Neural progenitor cell (in vitro differentiated cells): ENCODE measurements at regions not wholly inside any gene's neighbourhood (a gene's known extent, or its start where the extent isn't known, plus 50 kb on each side); places are given as distances from the start of the nearest gene placed in this dataset.

Source experiments
- DNase-seq: peaks from one replicate; pipeline ENCODE4 v3.0.0-alpha.2; 2016; ENCODE audit warnings: low spot score
- H2AFZ ChIP-seq: fragments of 200-600 bp; sonication (generic); replicated peaks from 2 replicates; pipeline ENCODE4 v1.6.1; 2016; ENCODE audit warnings: antibody characterized with exemption
- H3F3A ChIP-seq: fragments of 200-600 bp; sonication (generic); 2 replicates; pipeline ENCODE4 v1.6.1; 2016; ENCODE audit warnings: antibody characterized with exemption, low read depth
- H3K27ac ChIP-seq: fragments of 200-600 bp; sonication (generic); 2 replicates; pipeline ENCODE4 v1.5.1; 2016; ENCODE audit warnings: mild to moderate bottlenecking
- H3K27me3 ChIP-seq: fragments of 200-600 bp; sonication (generic); 2 replicates; pipeline ENCODE4 v1.6.1; 2016; ENCODE audit warnings: mild to moderate bottlenecking, moderate library complexity
- H3K36me3 ChIP-seq: fragments of 200-600 bp; sonication (generic); 2 replicates; pipeline ENCODE4 v1.5.1; 2016
- H3K4me1 ChIP-seq: fragments of 200-600 bp; sonication (generic); 2 replicates; pipeline ENCODE4 v1.6.1; 2016; ENCODE audit warnings: mixed run types
- H3K4me2 ChIP-seq: fragments of 200-600 bp; sonication (generic); 2 replicates; pipeline ENCODE4 v1.6.1; 2016
- H3K4me3 ChIP-seq: fragments of 200-600 bp; sonication (generic); 2 replicates; pipeline ENCODE4 v1.5.1; 2016
- H3K79me2 ChIP-seq: fragments of 200-600 bp; sonication (generic); 2 replicates; pipeline ENCODE4 v1.6.1; 2016; ENCODE audit warnings: low read depth
- H3K9ac ChIP-seq: fragments of 200-600 bp; sonication (generic); 2 replicates; pipeline ENCODE4 v1.6.1; 2016
- H3K9me3 ChIP-seq: fragments of 200-600 bp; sonication (generic); 2 replicates; pipeline ENCODE4 v1.5.1; 2016; ENCODE audit warnings: low read depth
- H4K20me1 ChIP-seq: fragments of 200-600 bp; sonication (generic); 2 replicates; pipeline ENCODE4 v1.6.1; 2016; ENCODE audit warnings: low read depth
- H3K27ac Mint-ChIP-seq: 3 replicates; pipeline ENCODE4 v1.8.0; 2021; ENCODE audit warnings: mixed read lengths
- H3K27me3 Mint-ChIP-seq: 2 replicates; pipeline ENCODE4 v1.8.0; 2022; ENCODE audit warnings: low read depth, mild to moderate bottlenecking, inconsistent platforms, moderate library complexity, mixed read lengths; ENCODE audit not compliant: insufficient read depth
- H3K36me3 Mint-ChIP-seq: 3 replicates; pipeline ENCODE4 v1.8.0; 2021; ENCODE audit warnings: mixed read lengths
- H3K4me1 Mint-ChIP-seq: 3 replicates; pipeline ENCODE4 v1.8.0; 2021; ENCODE audit warnings: mixed read lengths
- H3K4me3 Mint-ChIP-seq: 3 replicates; pipeline ENCODE4 v1.8.0; 2021; ENCODE audit warnings: mild to moderate bottlenecking, moderate library complexity, mixed read lengths
- H3K9me3 Mint-ChIP-seq: 3 replicates; pipeline ENCODE4 v1.8.0; 2020; ENCODE audit warnings: mixed read lengths
- EZH2 ChIP-seq: fragments of 200-600 bp; sonication (generic); IDR thresholded peaks from 2 replicates; pipeline ENCODE4 v1.6.1; 2017; ENCODE audit warnings: antibody characterized with exemption, mild to moderate bottlenecking, moderate library complexity
- EZH2phosphoT487 ChIP-seq: fragments of 200-600 bp; sonication (generic); IDR thresholded peaks from 2 replicates; pipeline ENCODE4 v1.6.1; 2017; ENCODE audit warnings: antibody characterized with exemption
- TF ChIP-seq, protein P1 (sequence below): fragments of 200-600 bp; sonication (generic); IDR thresholded peaks from 2 replicates; pipeline ENCODE4 v1.5.1; 2017; ENCODE audit warnings: antibody characterized with exemption, mild to moderate bottlenecking

- Histone ChIP-seq H2AFZ (no peak overlapping the region), H3K4me1 (peaks cover 31% of the 10 kb centered on the region), H3K79me2 (no peaks in the 10 kb centered on the region), H3K9ac (no peak overlapping the region), H3K36me3 (no peaks in the 10 kb centered on the region), H3F3A (peaks cover 24% of the 10 kb centered on the region), H3K27ac (no peak overlapping the region), H4K20me1 (no peaks in the 10 kb centered on the region), H3K4me2 (no peak overlapping the region), H3K4me3 (no peak overlapping the region), H3K9me3 (no peaks in the 10 kb centered on the region), H3K27me3 (peaks cover 22% of the 10 kb centered on the region)
- H3K36me3 Mint-ChIP-seq: no peaks in the 10 kb centered on the region
- TF ChIP-seq, protein P1, sequence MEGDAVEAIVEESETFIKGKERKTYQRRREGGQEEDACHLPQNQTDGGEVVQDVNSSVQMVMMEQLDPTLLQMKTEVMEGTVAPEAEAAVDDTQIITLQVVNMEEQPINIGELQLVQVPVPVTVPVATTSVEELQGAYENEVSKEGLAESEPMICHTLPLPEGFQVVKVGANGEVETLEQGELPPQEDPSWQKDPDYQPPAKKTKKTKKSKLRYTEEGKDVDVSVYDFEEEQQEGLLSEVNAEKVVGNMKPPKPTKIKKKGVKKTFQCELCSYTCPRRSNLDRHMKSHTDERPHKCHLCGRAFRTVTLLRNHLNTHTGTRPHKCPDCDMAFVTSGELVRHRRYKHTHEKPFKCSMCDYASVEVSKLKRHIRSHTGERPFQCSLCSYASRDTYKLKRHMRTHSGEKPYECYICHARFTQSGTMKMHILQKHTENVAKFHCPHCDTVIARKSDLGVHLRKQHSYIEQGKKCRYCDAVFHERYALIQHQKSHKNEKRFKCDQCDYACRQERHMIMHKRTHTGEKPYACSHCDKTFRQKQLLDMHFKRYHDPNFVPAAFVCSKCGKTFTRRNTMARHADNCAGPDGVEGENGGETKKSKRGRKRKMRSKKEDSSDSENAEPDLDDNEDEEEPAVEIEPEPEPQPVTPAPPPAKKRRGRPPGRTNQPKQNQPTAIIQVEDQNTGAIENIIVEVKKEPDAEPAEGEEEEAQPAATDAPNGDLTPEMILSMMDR: no peak
- TF ChIP-seq EZH2phosphoT487: no peak
- TF ChIP-seq EZH2: no peak
- H3K9me3 Mint-ChIP-seq: no peaks in the 10 kb centered on the region
- peaks cover 2% of the 10 kb centered on the region for H3K27me3 Mint-ChIP-seq
- no peak overlapping the region for H3K27ac Mint-ChIP-seq
- DNase-seq: no peak
- peak overlapping the region; percentile 81 for H3K4me3 Mint-ChIP-seq
- H3K4me1 Mint-ChIP-seq: peaks cover 21% of the 10 kb centered on the region
These were observed 66.1 kb upstream of the AKT3 start for GRCh38 chr1:243916160-243916559.

DNA sequence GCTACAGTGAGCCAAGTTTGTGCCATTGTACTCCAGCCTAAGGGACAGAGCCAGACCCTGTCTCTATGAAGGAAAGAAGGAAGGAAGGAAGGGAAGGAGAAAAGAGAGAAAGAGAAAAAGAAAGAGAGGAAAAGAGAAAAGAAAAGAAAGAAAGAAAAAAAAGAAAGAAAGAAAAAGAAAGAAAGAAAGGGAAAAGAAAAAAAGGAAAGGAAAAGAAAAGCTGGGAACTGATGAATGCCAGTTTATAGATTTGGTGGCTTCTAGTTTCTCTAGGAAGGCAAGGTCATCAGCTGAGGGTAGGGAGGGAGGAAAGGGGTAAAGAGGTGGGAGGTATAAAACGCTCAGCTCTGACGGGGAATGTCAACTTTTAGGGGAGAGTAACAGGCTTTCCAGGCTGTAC, 62.3 kb upstream of the AKT3 start:
- no peak overlapping the region for H3K27ac ChIP-seq
- H3K27me3 ChIP-seq: peaks cover 13% of the 10 kb centered on the region
- no peak overlapping the region for H3K4me2 ChIP-seq
- H2AFZ ChIP-seq: no peak overlapping the region
- H3K4me3 ChIP-seq: no peak overlapping the region
- Mint-ChIP-seq H3K4me3 (no peak overlapping the region), H3K4me1 (peaks cover 11% of the 10 kb centered on the region), H3K27ac (no peak overlapping the region), H3K36me3 (no peaks in the 10 kb centered on the region), H3K9me3 (no peaks in the 10 kb centered on the region), H3K27me3 (no peaks in the 10 kb centered on the region)
- no peaks in the 10 kb centered on the region for H3K79me2 ChIP-seq
- no peaks in the 10 kb centered on the region for H4K20me1 ChIP-seq
- peaks cover 11% of the 10 kb centered on the region for H3F3A ChIP-seq
- peaks cover 3% of the 10 kb centered on the region for H3K4me1 ChIP-seq
- TF ChIP-seq EZH2phosphoT487 (no peak), EZH2 (no peak)
- TF ChIP-seq, protein P1: no peak
- no peak for DNase-seq
- no peaks in the 10 kb centered on the region for H3K9me3 ChIP-seq
- no peak overlapping the region for H3K9ac ChIP-seq
- no peaks in the 10 kb centered on the region for H3K36me3 ChIP-seq

GRCh38 chr1:243910607-243911006, 60.6 kb upstream of the AKT3 start:
- H3K4me1 Mint-ChIP-seq: peaks cover 3% of the 10 kb centered on the region
- no peaks in the 10 kb centered on the region for H3K79me2 ChIP-seq

More at GRCh38 chr1:243910607-243911006, 60.6 kb upstream of the AKT3 start:
- Histone ChIP-seq H3K4me2 (no peak overlapping the region), H3K27ac (no peak overlapping the region), H3K4me1 (no peaks in the 10 kb centered on the region), H2AFZ (no peak overlapping the region), H3F3A (no peaks in the 10 kb centered on the region), H3K27me3 (no peaks in the 10 kb centered on the region), H4K20me1 (no peaks in the 10 kb centered on the region), H3K4me3 (no peak overlapping the region), H3K9ac (no peak overlapping the region), H3K9me3 (no peaks in the 10 kb centered on the region), H3K36me3 (no peaks in the 10 kb centered on the region)
- TF ChIP-seq, protein P1: no peak
- TF ChIP-seq EZH2phosphoT487 (no peak), EZH2 (no peak)
- Mint-ChIP-seq H3K9me3 (no peaks in the 10 kb centered on the region), H3K27ac (no peak overlapping the region), H3K4me3 (no peak overlapping the region), H3K36me3 (no peaks in the 10 kb centered on the region), H3K27me3 (no peaks in the 10 kb centered on the region)
- no peak for DNase-seq
